HepG2 (cell line): ENCODE measurements at regions not wholly inside any gene's neighbourhood (a gene's known extent, or its start where the extent isn't known, plus 50 kb on each side); places are given as distances from the start of the nearest gene placed in this dataset.

Experiments
- ATAC-seq: fragments of 200-7000 bp; cut with Tn5 transposase; 3 replicates; pipeline ENCODE4 v1.9.1; 2020; ENCODE audit warnings: mild to moderate bottlenecking, moderate library complexity
- BruUV-seq: library from RNA; stranded (reverse); fragments of 400-500 nt; replicated peaks from 2 replicates; lab custom pipeline; 2021; lab: Mats Ljungman, UMichigan
- CTCF ChIA-PET: fragments of 300-600 bp; formaldehyde crosslinking; extraction: SDS; loops from one replicate; lab custom pipeline; 2021; ENCODE audit warnings: low total read pairs, inconsistent platforms, low intra/inter-chr PET ratio; lab: Yijun Ruan, JAX
- POLR2A ChIA-PET: fragments of 350-600 bp; sonication (Branson Sonifier 250); formaldehyde crosslinking; loops from one replicate; lab custom pipeline; 2020; ENCODE audit warnings: antibody characterized with exemption, inconsistent platforms; lab: Yijun Ruan, JAX
- DNase-seq: peaks from one replicate; pipeline ENCODE4 v3.0.0-alpha.2; 2015; ENCODE audit warnings: low spot score
- FAIRE-seq: peaks from 3 replicates; lab custom pipeline; 2011; peaks lifted over from hg19 to GRCh38; lab: Jason Lieb, UNC
- H2AFZ ChIP-seq: one replicate; pipeline ENCODE4 v1.6.1; 2011; ENCODE audit warnings: low read length, inconsistent platforms
- H3K27ac ChIP-seq: fragments of 300-600 bp; 3 replicates; pipeline ENCODE4 v1.8.0; 2011; ENCODE audit warnings: mixed run types, mild to moderate bottlenecking, mixed read lengths, low read length, inconsistent platforms; ENCODE audit not compliant: insufficient read depth; ENCODE audit errors: extremely low read length
- H3K27me3 ChIP-seq, 2 experiments: fragments of 200-600 bp in 1 of 2; 2 replicates in 1 of 2; 3 replicates in 1 of 2; pipeline versions ENCODE4 v1.6.0 to v1.8.0; 2011; ENCODE audit warnings: low read length in 2 of 2, mild to moderate bottlenecking in 2 of 2, moderate library complexity in 2 of 2, inconsistent platforms in 1 of 2; ENCODE audit not compliant: insufficient read depth in 2 of 2, control insufficient read depth in 1 of 2
- H3K36me3 ChIP-seq, 2 experiments: fragments of 200-600 bp in 1 of 2; replicated peaks in 1 of 2; 2 replicates in 1 of 2; 3 replicates in 1 of 2; pipeline versions ENCODE4 v1.5.1 to v1.8.0; 2011; ENCODE audit warnings: low read length in 2 of 2, inconsistent platforms in 1 of 2; ENCODE audit not compliant: insufficient read depth in 2 of 2, control insufficient read depth in 1 of 2
- H3K4me1 ChIP-seq: 2 replicates; pipeline ENCODE4 v1.5.1; 2012; ENCODE audit warnings: low read length, inconsistent platforms; ENCODE audit not compliant: insufficient read depth
- H3K4me2 ChIP-seq: 2 replicates; pipeline ENCODE4 v1.6.0; 2011; ENCODE audit warnings: low read depth, low read length, inconsistent platforms
- H3K4me3 ChIP-seq, 3 experiments: fragments of 200-600 bp in 1 of 3; sonication (generic), shearing (Covaris generic) in 1 of 3; replicated peaks in 1 of 3; 2 replicates each; pipeline ENCODE4 v1.5.1; 2011 to 2016; ENCODE audit warnings: low read length in 3 of 3, inconsistent platforms in 2 of 3, low read depth in 2 of 3, mild to moderate bottlenecking in 2 of 3, control low read depth in 1 of 3, mixed read lengths in 1 of 3; ENCODE audit not compliant: insufficient read depth in 1 of 3
- H3K79me2 ChIP-seq: one replicate; pipeline ENCODE4 v1.6.1; 2011; ENCODE audit warnings: low read length, inconsistent platforms; ENCODE audit not compliant: insufficient read depth
- H3K9ac ChIP-seq: 2 replicates; pipeline ENCODE4 v1.6.0; 2011; ENCODE audit warnings: mild to moderate bottlenecking, low read depth, low read length, inconsistent platforms; ENCODE audit not compliant: insufficient read depth
- H3K9me3 ChIP-seq: 2 replicates; pipeline ENCODE4 v1.5.1; 2012; ENCODE audit warnings: mild to moderate bottlenecking, low read length
- H4K20me1 ChIP-seq: 2 replicates; pipeline ENCODE4 v1.6.0; 2011; ENCODE audit warnings: inconsistent platforms, mild to moderate bottlenecking, low read length, moderate library complexity; ENCODE audit not compliant: insufficient read depth
- BHLHE40 ChIP-seq: IDR thresholded peaks from 2 replicates; pipeline ENCODE4 v1.6.1; 2011; ENCODE audit warnings: low read length, improper control_type of control experiment
- KDM5A ChIP-seq: fragments of 200-600 bp; sonication (generic); IDR thresholded peaks from 2 replicates; pipeline ENCODE4 v1.7.0; 2018; ENCODE audit warnings: antibody characterized with exemption, mild to moderate bottlenecking, low read length, borderline replicate concordance
- RAD21 ChIP-seq: fragments of 450-650 bp; formaldehyde crosslinking; IDR thresholded peaks from 2 replicates; pipeline ENCODE4 v1.5.0; 2020; ENCODE audit warnings: mild to moderate bottlenecking
- RFX3 ChIP-seq: IDR thresholded peaks from 2 replicates; pipeline ENCODE4 v1.6.1; 2016; ENCODE audit warnings: missing biosample characterization, missing genetic modification reagents
- SETDB1 ChIP-seq: sonication (generic); formaldehyde crosslinking; IDR thresholded peaks from 2 replicates; pipeline ENCODE4 v1.5.1; 2020; ENCODE audit warnings: missing genetic modification reagents, mild to moderate bottlenecking, borderline replicate concordance
- ZFP36 ChIP-seq: fragments of 150-350 bp; IDR thresholded peaks from 2 replicates; pipeline ENCODE4 v1.6.1; 2018; ENCODE audit warnings: borderline replicate concordance, low read length, low read depth; ENCODE audit not compliant: partially characterized antibody
- ZNF563 ChIP-seq: sonication (generic); formaldehyde crosslinking; IDR thresholded peaks from 2 replicates; pipeline ENCODE4 v1.8.0; 2022; ENCODE audit warnings: mild to moderate bottlenecking, moderate library complexity, missing genetic modification reagents
- WGBS: methylation state at CpG from one replicate; pipeline ENCODE4 v1.1.6; 2017; ENCODE audit warnings: low lambda C conversion rate; 5-methylcytosine and 5-hydroxymethylcytosine counted together
- in situ Hi-C: cut with HindIII; loops from 2 replicates; pipeline ENCODE4 v1.10.0; 2017; ENCODE audit warnings: low pct_unique_long_range_greater_than_20kb; ENCODE audit not compliant: extremely low pct_ligation_motif_present
- intact Hi-C: fragments of 100-400 bp; cut with micrococcal nuclease; formaldehyde crosslinking; loops from one replicate; pipeline ENCODE4 v1.10.0; 2022; ENCODE audit not compliant: unreplicated experiment
- TF ChIP-seq, protein P1 (sequence below): sonication (generic); formaldehyde crosslinking; conservative IDR thresholded peaks from 2 replicates; pipeline ENCODE4 v1.4.0; 2020; ENCODE audit warnings: missing genetic modification reagents
- TF ChIP-seq, protein P2 (sequence below), 2 experiments: IDR thresholded peaks; 2 replicates each; pipeline ENCODE4 v1.6.1; 2011 to 2012; ENCODE audit warnings: low read length in 2 of 2, borderline replicate concordance in 1 of 2, low read depth in 1 of 2, mild to moderate bottlenecking in 1 of 2, moderate library complexity in 1 of 2

DNA sequence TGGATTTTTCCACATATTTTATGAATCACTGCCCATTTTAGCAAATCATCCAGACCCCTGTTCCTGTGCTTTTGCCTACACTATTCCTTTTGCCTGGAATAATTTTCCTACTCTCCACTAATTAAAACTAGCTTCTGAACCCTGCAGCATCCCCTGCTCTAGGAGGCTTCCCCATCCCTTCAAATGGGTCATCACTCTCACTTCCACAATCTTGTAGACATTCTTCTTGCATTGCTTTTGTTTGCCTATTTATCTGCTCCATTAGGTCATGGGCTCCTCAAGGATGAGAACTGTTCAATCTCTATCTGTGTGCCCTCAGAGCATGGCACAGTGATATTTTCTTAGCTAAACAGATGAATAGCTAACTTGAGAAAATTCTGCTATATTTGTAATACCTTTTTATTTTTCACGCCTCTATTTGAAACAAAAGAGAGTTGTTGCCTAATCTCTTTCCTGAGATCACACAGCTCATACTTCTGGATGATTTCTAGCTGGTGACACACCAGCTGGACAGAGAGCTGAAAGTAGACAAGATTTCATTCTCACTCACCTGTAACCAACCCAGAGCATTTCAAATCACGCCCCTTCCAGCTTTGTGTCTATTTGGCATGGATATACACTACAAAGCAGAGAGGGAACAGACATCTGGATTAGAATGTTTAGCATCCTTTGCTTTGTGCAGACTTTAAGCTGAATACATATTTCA lies 466.0 kb downstream of the FOXO1 start:
- 41% methylated on average over 2 of the region's 2 CpGs for WGBS
- no peaks in the 10 kb centered on the region for H3K4me1 ChIP-seq
- BruUV-seq = no TSS peak
- no peak for FAIRE-seq
- POLR2A ChIA-PET = no interaction called here
- intact Hi-C loops (no loop called here), in situ Hi-C loops (no loop called here)
- no peak overlapping the region for H3K4me3 ChIP-seq
- no peaks in the 10 kb centered on the region for H3K9me3 ChIP-seq
- CTCF ChIA-PET = no interaction called here
- no peak for DNase-seq
- no peaks in the 10 kb centered on the region for H3K27me3 ChIP-seq
- ATAC-seq = no peak
- H3K36me3 ChIP-seq = no peaks in the 10 kb centered on the region
- no peaks in the 10 kb centered on the region for H4K20me1 ChIP-seq
- no peak overlapping the region for H2AFZ ChIP-seq
- no peak overlapping the region for H3K4me2 ChIP-seq
- no peaks in the 10 kb centered on the region for H3K79me2 ChIP-seq
- no peak overlapping the region for H3K27ac ChIP-seq
- no peak overlapping the region for H3K9ac ChIP-seq
- no peak for TF ChIP-seq RAD21 (CRISPR knock-in tag)
- TF ChIP-seq BHLHE40 = no peak
- TF ChIP-seq, protein P1, sequence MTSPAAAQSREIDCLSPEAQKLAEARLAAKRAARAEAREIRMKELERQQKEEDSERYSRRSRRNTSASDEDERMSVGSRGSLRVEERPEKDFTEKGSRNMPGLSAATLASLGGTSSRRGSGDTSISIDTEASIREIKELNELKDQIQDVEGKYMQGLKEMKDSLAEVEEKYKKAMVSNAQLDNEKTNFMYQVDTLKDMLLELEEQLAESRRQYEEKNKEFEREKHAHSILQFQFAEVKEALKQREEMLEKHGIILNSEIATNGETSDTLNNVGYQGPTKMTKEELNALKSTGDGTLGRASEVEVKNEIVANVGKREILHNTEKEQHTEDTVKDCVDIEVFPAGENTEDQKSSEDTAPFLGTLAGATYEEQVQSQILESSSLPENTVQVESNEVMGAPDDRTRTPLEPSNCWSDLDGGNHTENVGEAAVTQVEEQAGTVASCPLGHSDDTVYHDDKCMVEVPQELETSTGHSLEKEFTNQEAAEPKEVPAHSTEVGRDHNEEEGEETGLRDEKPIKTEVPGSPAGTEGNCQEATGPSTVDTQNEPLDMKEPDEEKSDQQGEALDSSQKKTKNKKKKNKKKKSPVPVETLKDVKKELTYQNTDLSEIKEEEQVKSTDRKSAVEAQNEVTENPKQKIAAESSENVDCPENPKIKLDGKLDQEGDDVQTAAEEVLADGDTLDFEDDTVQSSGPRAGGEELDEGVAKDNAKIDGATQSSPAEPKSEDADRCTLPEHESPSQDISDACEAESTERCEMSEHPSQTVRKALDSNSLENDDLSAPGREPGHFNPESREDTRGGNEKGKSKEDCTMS (CRISPR knock-in tag) = no peak
- TF ChIP-seq, protein P2, sequence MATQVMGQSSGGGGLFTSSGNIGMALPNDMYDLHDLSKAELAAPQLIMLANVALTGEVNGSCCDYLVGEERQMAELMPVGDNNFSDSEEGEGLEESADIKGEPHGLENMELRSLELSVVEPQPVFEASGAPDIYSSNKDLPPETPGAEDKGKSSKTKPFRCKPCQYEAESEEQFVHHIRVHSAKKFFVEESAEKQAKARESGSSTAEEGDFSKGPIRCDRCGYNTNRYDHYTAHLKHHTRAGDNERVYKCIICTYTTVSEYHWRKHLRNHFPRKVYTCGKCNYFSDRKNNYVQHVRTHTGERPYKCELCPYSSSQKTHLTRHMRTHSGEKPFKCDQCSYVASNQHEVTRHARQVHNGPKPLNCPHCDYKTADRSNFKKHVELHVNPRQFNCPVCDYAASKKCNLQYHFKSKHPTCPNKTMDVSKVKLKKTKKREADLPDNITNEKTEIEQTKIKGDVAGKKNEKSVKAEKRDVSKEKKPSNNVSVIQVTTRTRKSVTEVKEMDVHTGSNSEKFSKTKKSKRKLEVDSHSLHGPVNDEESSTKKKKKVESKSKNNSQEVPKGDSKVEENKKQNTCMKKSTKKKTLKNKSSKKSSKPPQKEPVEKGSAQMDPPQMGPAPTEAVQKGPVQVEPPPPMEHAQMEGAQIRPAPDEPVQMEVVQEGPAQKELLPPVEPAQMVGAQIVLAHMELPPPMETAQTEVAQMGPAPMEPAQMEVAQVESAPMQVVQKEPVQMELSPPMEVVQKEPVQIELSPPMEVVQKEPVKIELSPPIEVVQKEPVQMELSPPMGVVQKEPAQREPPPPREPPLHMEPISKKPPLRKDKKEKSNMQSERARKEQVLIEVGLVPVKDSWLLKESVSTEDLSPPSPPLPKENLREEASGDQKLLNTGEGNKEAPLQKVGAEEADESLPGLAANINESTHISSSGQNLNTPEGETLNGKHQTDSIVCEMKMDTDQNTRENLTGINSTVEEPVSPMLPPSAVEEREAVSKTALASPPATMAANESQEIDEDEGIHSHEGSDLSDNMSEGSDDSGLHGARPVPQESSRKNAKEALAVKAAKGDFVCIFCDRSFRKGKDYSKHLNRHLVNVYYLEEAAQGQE (IDR thresholded peaks at IDR 0.05; ENCODE audit: borderline replicate concordance in 1 of 2, low read depth in 1 of 2, low read length in 2 of 2) = no peak
- no peak for TF ChIP-seq RFX3 (CRISPR knock-in tag)
- no peak for TF ChIP-seq KDM5A
- TF ChIP-seq ZNF563 (CRISPR knock-in tag) = no peak
- no peak for TF ChIP-seq ZFP36
- TF ChIP-seq SETDB1 (CRISPR knock-in tag) = no peak
